Left ventricle myocardium inferior (tissue), 1 donor: ENCODE measurements at regions not wholly inside any gene's neighbourhood (a gene's known extent, or its start where the extent isn't known, plus 50 kb on each side); places are given as distances from the start of the nearest gene placed in this dataset.
"Not testable (repeated sequence)": the region's sequence is repeated elsewhere in the genome, so short reads cannot be mapped to it uniquely, and the experiment has no call there.

ENCODE experiments used
- DNase-seq: peaks from one replicate; pipeline ENCODE4 v3.0.0-alpha.2; 2020
- H3K27ac ChIP-seq: fragments of 200-600 bp; replicated peaks from 2 replicates; pipeline ENCODE4 v1.8.0; 2021
- H3K27me3 ChIP-seq: fragments of 200-600 bp; 2 replicates; pipeline ENCODE4 v1.8.0; 2021; ENCODE audit warnings: low read depth
- H3K36me3 ChIP-seq: fragments of 200-600 bp; 2 replicates; pipeline ENCODE4 v1.8.0; 2021
- H3K4me1 ChIP-seq: fragments of 200-600 bp; 2 replicates; pipeline ENCODE4 v1.8.0; 2021
- H3K4me3 ChIP-seq: fragments of 200-600 bp; 2 replicates; pipeline ENCODE4 v1.8.0; 2021; ENCODE audit warnings: mild to moderate bottlenecking, moderate library complexity
- H3K9me3 ChIP-seq: fragments of 200-600 bp; replicated peaks from 2 replicates; pipeline ENCODE4 v1.8.0; 2021
- CTCF ChIP-seq: fragments of 200-600 bp; IDR thresholded peaks from 2 replicates; pipeline ENCODE4 v1.8.0; 2021; ENCODE audit warnings: antibody characterized with exemption, mild to moderate bottlenecking, borderline replicate concordance
- intact Hi-C: fragments of 100-400 bp; cut with micrococcal nuclease; formaldehyde crosslinking; loops from one replicate; pipeline ENCODE4 v1.11.0; 2022
- donor health status: DM: no; HTN: yes; CAD: no; lungs with severe emphysema.

GRCh38 chr4:150021483-150021882, 56.8 kb upstream of the DCLK2 start:
- H3K36me3 ChIP-seq: no peaks in the 10 kb centered on the region
- intact Hi-C loops: no loop called here
- peaks cover 2% of the 10 kb centered on the region for H3K9me3 ChIP-seq
- H3K27ac ChIP-seq: no peak overlapping the region
- H3K4me1 ChIP-seq: no peaks in the 10 kb centered on the region
- H3K4me3 ChIP-seq: no peak overlapping the region
- no peaks in the 10 kb centered on the region for H3K27me3 ChIP-seq
- TF ChIP-seq CTCF: no peak
- DNase-seq: no peak

- DNase-seq: no peak
- intact Hi-C loops: no loop called here
- TF ChIP-seq CTCF: no peak
- Histone ChIP-seq H3K4me3 (no peak overlapping the region), H3K9me3 (peaks cover 16% of the 10 kb centered on the region), H3K36me3 (no peaks in the 10 kb centered on the region), H3K27ac (no peak overlapping the region), H3K4me1 (no peaks in the 10 kb centered on the region), H3K27me3 (no peaks in the 10 kb centered on the region)
These were observed 54.8 kb upstream of the DCLK2 start for GRCh38 chr4:150023489-150023888.

- H3K36me3 ChIP-seq, H3K27me3 ChIP-seq, H3K4me1 ChIP-seq, H3K27ac ChIP-seq, DNase-seq, H3K4me3 ChIP-seq, intact Hi-C loops: not testable (repeated sequence)
- peaks cover 16% of the 10 kb centered on the region for H3K9me3 ChIP-seq
These were observed 51.3 kb upstream of the DCLK2 start for GRCh38 chr4:150026987-150027386.
